Raji (cell line): ENCODE measurements at regions not wholly inside any gene's neighbourhood (a gene's known extent, or its start where the extent isn't known, plus 50 kb on each side); places are given as distances from the start of the nearest gene placed in this dataset.

ENCODE experiments used
- POLR2A ChIP-seq: IDR thresholded peaks from 2 replicates; pipeline ENCODE4 v1.6.1; 2011; ENCODE audit warnings: low read depth, low read length, control low read depth; ENCODE audit not compliant: insufficient read depth

GRCh38 chr2:161019311-161019710 is 140.9 kb upstream of the TANK start:
- no peak for TF ChIP-seq POLR2A

- no peak for TF ChIP-seq POLR2A
Observed at GRCh38 chr2:161020437-161020836, 139.8 kb upstream of the TANK start.

GRCh38 chr2:161028581-161028980 is 131.6 kb upstream of the TANK start:
- TF ChIP-seq POLR2A = no peak

DNA sequence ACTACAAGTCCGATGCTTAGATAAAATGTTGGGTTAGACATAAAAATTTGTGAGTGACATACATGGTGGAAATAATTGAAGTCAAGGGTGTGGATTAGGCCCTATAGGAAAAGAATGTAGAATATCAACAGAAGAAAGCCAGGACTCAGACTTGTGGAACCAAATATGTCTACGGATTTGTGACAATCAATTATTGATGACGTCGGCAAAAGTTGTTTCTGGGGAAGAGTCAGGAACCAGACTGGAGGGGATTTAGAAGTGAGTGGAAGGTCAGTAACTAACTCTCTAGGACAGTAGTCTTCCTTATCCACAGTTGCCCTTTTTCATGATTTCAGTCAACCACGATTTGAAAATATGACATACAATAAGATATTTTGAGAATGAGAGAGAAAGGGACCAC is 130.9 kb upstream of the TANK start:
- no peak for TF ChIP-seq POLR2A

DNA sequence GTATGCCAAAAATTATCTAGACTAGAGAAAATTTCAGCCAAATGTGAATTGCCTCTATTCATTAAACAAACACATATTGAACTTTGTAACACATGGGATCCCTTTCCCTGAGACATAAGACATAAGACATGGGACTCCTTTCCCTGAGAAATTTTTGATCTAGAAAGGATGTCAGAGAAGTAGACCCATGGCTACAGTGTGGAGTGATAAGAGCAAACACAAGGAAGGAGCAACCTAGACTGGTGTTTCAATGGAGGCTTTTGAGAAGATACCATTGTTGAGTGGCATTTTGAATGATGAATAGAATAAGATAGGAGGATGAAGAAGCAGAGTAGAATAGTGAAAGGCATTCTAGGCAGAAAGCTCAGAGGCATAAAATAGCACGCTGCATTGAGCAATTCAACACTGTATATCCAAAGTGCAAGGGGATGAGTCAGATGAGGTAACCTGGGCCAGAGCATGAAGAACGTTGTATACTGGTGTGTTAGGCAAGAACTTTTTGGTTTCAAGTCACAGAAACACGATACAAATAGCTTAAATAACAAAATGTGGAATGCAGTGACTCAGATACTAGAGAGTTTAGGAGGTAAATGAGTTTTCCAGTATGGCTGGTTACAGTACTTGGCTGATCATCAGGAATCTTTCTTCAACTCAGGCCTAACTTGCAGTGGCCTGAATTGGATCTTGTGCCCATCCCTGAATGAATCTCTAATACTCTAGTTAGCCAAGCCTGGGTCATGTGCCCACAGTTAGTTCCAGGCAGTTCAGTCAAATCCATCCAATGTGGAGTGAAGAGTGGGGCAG is 129.8 kb upstream of the TANK start:
- no peak for TF ChIP-seq POLR2A

DNA sequence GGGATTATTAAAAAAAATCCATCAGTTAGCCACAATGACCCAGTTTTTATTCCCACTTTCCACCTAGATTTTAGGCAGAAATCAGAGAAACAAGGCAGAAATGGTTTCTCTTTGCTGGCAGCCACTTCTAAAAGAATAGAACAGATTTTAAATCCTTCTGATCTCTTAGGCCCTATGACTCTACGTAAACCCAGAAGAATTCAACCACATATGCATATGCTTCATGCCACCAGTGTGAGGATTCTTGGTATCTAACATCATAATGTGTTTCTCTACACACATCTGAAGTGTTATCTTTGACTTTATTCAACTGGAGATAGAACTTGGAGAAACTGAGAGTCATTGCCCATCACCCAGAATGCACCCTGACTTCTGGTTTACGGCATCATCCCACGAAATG is 128.7 kb upstream of the TANK start:
- no peak for TF ChIP-seq POLR2A

GRCh38 chr2:161032635-161033034 is 127.6 kb upstream of the TANK start:
- no peak for TF ChIP-seq POLR2A

- TF ChIP-seq POLR2A = no peak
Observed at GRCh38 chr2:161033059-161033660, 127.1 kb upstream of the TANK start.

DNA sequence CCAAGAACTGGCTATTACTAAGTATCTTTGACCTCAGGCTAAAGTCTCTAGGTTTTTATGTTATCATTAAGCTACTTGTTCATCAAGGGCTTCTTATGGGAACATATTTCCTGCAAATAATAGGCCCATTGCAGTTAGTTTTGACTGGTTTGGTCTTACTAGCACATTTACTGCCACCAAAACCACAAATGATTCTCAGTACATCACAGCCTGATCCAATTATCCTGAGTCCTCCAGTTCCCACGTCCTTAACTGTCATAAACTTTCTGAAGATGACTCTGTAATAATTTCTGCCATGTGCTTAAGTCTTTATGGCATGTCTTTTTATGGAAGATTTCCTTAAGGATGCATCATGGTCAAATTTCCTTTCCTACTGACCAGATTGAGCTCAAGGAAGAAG is 123.3 kb upstream of the TANK start:
- TF ChIP-seq POLR2A = no peak

DNA sequence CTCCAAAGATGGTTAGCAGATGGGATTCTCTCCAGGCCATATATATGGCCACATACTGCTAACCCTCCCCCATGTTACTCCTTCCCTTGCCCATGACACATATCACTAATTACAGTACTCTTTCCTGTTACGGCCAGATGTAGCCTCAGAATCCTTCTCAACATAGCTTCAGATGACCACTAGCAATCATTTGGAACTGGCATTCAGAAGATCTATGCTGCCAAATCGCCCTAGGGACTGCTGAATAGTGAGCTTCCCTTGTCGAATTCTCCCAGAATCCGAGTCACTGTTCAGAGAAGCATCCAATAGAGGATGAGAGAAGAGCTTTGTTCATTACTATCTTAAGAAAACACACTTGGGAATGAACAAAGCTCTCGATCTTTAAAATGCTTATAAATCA is 121.2 kb upstream of the TANK start:
- no peak for TF ChIP-seq POLR2A

DNA sequence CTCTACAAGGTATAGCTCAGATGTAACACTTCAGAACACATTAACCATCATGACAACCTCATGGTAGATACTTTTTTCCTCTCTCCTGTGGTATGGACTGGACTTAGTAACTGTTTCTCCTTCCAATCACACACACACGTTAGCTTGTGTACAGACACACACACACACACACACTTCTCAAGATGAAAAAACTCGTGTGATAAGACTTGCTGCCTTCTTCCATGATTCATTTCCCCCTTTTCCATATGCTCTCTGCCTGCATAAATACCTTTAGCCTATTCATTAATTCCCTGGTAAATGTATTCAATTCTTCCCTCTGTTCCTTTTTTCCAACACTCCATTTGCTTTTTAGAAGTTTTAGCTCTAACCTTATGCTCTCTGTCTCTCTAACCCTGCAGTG is 118.9 kb upstream of the TANK start:
- TF ChIP-seq POLR2A = no peak

GRCh38 chr2:161042990-161043625 is 117.1 kb upstream of the TANK start:
- TF ChIP-seq POLR2A = no peak

DNA sequence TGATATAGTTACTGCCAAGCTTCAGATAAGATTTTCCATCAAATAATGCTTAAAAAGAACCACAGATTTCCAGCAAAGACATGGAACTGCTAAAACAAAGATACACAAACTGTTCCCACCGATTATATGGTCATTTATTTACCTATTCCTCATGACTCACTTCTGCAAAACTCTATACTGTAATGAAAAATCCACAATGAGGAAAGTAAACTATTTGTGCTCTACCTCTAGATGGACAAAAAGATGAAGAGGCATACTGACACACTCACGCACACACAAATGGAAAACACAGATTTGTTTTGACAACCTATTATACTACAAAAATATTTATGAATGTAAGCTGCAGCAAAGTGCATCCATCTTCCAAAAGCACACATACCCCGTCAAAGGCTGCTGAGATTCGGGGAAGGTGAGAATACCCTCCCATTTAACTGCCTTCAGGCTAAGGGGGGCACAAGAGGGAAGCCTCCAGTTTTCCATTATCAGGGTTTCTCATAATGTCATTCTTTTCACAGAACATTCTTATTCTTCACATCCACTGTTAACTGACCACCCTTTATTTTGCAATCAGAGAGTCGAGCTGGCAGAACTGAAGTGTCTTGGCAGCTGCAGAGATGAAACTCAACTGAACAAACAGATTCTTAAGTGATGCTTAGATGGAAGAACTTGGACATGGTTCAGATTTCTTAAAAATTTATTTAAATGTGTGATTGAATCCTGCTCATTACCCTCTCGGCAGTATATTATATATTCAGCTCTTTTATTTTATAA is 115.9 kb upstream of the TANK start:
- no peak for TF ChIP-seq POLR2A

DNA sequence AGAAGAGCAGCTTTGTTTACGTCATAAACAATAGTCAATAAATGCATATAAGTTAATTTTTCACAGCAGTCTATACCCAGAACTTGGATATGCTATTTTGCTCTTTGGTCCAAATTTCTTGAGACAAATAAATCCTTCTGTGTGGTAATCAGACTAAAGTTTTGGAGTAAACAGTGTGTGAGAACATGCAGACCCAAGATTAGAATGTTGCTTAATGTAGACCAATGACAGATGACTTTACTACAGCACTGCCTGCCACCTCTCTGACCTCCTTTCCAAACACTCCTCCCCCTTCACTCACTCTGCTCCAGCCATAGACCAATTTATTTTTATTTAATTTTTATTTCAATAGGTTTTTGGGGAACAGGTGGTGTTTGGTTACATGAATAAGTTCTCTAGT is 115.3 kb upstream of the TANK start:
- TF ChIP-seq POLR2A = no peak

DNA sequence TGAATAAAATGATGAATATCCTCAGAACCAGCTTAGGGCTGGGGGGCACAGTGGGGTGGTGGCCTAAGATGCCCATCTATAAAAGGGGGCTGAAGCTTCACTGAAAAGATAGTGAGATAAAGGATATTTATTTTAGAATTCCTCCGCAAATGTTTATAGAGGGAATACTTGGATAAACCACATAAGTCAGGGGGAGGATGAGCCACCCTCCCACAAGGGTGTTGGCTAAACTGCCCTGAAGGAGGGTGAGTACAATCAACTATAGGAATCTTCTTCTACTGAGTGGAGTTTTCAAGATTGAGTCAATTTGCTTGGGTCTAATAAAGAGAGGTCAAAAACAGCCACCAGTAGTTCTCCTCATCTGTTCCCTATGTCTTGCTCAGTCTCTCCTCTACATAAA is 114.5 kb upstream of the TANK start:
- TF ChIP-seq POLR2A = no peak
